Bronchial epithelial cell (primary cell): ENCODE measurements at regions not wholly inside any gene's neighbourhood (a gene's known extent, or its start where the extent isn't known, plus 50 kb on each side); places are given as distances from the start of the nearest gene placed in this dataset.

Experiments used
- DNase-seq: peaks from one replicate; pipeline ENCODE4 v3.0.0-alpha.2; 2010; ENCODE audit warnings: low read depth
- FAIRE-seq: peaks from 2 replicates; lab custom pipeline; 2011; peaks lifted over from hg19 to GRCh38; lab: Jason Lieb, UNC
- H3K27me3 ChIP-seq: 2 replicates; pipeline ENCODE4 v1.5.1; 2011; ENCODE audit warnings: low read length; ENCODE audit not compliant: control insufficient read depth, insufficient read depth
- H3K36me3 ChIP-seq: 2 replicates; pipeline ENCODE4 v1.5.1; 2011; ENCODE audit warnings: low read length; ENCODE audit not compliant: control insufficient read depth, insufficient read depth
- H3K4me3 ChIP-seq: 2 replicates; pipeline ENCODE4 v1.5.1; 2011; ENCODE audit warnings: mild to moderate bottlenecking, low read depth, low read length, control low read depth
- TF ChIP-seq, protein P1 (sequence below): IDR thresholded peaks from 2 replicates; pipeline ENCODE4 v1.5.1; 2011; ENCODE audit warnings: mild to moderate bottlenecking, moderate library complexity, low read length, control low read depth, inconsistent platforms; ENCODE audit not compliant: insufficient read depth, severe bottlenecking

DNA sequence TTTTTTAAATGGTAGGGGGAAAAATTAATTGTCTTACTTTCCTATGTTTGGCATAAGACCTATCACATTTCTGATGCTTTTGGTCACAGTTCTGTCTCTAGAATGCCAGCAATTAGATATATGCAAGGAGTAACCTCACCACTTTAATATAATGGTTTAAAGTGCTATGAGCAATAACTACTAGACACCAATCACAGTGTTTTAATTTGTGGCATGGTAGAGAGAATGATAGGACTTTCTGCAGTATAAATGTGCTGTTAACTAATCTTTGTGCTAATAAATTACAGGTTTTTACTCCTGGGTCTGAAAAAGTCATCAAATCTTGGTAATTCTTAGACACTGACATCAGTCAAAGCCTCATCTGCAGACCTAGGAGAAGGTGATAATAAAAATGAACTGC lies 2110.3 kb downstream of the NCAM2 start:
- no peaks in the 10 kb centered on the region for H3K27me3 ChIP-seq
- no peaks in the 10 kb centered on the region for H3K36me3 ChIP-seq
- TF ChIP-seq, protein P1, sequence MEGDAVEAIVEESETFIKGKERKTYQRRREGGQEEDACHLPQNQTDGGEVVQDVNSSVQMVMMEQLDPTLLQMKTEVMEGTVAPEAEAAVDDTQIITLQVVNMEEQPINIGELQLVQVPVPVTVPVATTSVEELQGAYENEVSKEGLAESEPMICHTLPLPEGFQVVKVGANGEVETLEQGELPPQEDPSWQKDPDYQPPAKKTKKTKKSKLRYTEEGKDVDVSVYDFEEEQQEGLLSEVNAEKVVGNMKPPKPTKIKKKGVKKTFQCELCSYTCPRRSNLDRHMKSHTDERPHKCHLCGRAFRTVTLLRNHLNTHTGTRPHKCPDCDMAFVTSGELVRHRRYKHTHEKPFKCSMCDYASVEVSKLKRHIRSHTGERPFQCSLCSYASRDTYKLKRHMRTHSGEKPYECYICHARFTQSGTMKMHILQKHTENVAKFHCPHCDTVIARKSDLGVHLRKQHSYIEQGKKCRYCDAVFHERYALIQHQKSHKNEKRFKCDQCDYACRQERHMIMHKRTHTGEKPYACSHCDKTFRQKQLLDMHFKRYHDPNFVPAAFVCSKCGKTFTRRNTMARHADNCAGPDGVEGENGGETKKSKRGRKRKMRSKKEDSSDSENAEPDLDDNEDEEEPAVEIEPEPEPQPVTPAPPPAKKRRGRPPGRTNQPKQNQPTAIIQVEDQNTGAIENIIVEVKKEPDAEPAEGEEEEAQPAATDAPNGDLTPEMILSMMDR, result no peak
- DNase-seq (no peak), FAIRE-seq (no peak)
- H3K4me3 ChIP-seq, result no peak overlapping the region

DNA sequence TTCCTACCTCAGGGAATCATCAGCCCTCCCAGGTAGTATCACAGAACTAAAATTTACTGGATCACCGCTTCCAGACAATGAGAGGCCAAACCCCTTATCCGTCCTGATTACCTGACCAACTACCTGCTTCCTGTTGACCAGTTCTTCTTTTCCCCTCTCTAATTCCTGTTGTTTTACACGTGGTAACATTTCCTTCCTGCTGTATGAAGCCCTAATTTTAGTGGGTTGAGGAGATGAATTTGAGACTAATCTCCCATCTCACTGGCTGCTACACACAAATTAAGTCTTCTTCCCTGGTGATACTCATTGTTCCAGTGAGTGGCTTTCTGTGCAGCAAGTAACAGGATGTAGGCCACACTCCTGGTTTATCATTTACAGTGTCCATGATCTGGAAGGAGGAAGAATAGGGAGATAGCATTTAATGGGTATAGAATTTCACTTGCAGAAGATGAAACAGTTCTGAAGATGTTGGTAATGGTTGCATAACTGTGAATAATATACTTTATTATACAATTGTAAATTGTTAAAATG lies 2112.9 kb downstream of the NCAM2 start:
- H3K27me3 ChIP-seq, result no peaks in the 10 kb centered on the region
- no peaks in the 10 kb centered on the region for H3K36me3 ChIP-seq
- H3K4me3 ChIP-seq, result no peak overlapping the region
- no peak for FAIRE-seq
- no peak for DNase-seq
- TF ChIP-seq, protein P1, result no peak

DNA sequence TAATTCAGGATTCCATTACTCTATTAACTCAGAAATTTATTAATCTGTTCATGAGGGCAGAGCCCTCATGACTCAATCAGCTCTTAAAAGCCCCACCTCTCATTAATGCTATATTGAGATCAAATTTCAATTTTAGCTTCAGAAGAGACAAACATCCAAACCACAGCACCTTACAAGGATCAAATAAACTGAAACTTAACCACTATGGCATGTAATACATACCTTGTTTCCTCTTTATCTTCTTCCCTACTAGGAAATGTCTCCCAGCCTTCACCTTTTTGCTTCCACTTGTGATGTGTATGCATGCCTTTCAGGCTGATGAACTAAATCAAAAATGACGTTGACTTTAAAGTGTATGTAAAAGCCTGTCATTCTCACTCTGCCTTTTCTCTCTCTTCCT lies 2121.3 kb downstream of the NCAM2 start:
- FAIRE-seq, result no peak
- no peak for DNase-seq

DNA sequence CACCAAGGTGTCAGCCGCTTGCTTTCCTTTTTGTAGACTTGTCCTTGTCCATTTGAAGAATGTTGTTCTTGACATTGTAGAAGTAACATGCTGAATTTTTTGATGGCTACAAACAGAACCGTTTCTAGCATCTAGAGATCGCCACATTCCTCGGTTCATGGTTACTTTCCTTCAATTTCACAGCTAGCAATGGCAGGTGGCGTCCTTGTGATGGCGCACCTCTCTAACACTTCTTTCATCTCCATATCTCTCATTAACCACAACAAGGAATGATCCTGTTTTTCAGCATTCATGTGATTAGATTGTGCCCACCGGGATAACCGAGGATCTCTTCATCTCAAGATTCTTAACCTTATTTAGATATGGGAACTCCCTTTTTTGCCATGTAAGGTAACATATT lies 2129.8 kb downstream of the NCAM2 start:
- no peak for DNase-seq
- TF ChIP-seq, protein P1, result no peak
- no peak overlapping the region for H3K4me3 ChIP-seq
- FAIRE-seq, result no peak
- H3K27me3 ChIP-seq, result no peaks in the 10 kb centered on the region
- H3K36me3 ChIP-seq, result no peaks in the 10 kb centered on the region

More for the DNA sequence above, 2121.3 kb downstream of the NCAM2 start:
- Histone ChIP-seq H3K36me3 (no peaks in the 10 kb centered on the region), H3K27me3 (no peaks in the 10 kb centered on the region), H3K4me3 (no peak overlapping the region)
- TF ChIP-seq, protein P1, result no peak

DNA sequence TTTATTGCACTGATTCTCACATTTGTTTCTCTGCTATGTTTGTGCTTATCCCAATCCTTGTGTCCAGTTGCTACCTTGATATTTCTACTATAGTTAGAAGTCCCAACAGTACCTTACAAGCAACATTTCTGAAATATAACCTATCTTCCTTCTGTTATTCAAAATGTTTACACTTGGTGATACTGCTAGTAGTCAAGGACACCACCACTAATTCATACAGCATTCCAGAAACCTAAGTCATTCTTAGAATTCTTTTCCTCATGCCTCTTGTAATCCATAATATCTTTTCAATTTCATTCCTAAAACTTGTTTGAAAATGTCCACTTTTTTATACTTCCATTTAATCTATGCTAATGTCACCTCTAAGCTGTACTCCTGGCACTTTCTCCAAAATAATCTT lies 2132.1 kb downstream of the NCAM2 start:
- H3K27me3 ChIP-seq, result no peaks in the 10 kb centered on the region
- no peaks in the 10 kb centered on the region for H3K36me3 ChIP-seq
- no peak overlapping the region for H3K4me3 ChIP-seq
- FAIRE-seq (no peak), DNase-seq (no peak)
- TF ChIP-seq, protein P1, result no peak

DNA sequence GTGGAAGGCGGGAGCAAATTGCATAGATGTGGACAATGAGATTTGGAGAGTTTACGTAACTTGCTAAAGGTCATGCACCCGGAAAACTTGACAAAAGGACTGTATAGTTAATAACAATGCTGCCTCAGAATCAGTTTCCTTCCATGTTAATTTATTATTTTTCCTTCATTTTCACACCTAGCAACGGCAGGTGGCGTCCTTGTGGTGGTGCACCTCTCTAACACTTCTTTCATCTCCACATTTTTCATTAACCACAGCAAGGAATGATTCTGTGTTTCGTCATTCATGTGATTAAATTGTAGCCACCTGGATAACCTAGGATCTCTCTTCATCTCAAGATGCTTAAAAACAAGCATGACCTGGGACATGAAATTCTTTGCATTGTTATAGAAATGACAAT lies 2133.0 kb downstream of the NCAM2 start:
- H3K4me3 ChIP-seq, result no peak overlapping the region
- no peaks in the 10 kb centered on the region for H3K36me3 ChIP-seq
- FAIRE-seq (no peak), DNase-seq (no peak)
- TF ChIP-seq, protein P1, result no peak
- H3K27me3 ChIP-seq, result no peaks in the 10 kb centered on the region
